ENCODE measurements at regions not wholly inside any gene's neighbourhood (a gene's known extent, or its start where the extent isn't known, plus 50 kb on each side); places are given as distances from the start of the nearest gene placed in this dataset.
"Not testable (repeated sequence)": the region's sequence is repeated elsewhere in the genome, so short reads cannot be mapped to it uniquely, and the experiment has no call there.

DNA sequence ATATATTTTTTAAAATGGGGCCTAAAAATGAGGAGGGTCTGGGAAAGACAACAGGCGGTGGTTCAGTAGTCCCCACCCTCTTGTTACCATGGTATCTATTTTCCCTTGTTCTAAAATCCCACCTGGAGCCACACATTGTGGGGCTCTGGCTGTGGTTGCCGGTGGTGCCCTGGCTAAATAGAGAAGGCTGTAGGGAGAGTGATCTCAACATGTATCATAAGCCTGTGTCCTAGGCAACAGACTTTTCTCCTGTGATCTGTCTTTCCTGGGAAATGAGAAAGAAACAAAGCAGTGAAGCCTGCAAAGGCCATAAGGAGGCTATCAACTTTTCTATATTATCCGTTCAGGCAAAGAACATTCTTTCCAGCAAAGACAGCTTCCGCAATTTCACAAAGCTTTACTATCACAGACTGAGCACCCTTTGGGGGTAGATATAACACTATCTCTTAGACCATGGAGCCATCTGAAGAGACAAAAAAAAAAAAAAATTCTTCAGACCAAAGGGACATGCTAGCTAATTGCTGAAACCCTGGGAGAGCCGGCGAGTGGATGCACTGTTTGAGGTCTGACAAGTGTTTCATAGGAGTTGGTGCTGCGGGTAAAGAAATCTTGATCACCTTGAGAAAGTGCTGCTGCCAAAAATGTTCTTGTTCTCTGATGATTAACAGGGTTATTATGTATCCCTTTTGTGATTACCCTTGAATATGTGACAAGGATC is 879.2 kb upstream of the DDX18 start:
- TF ChIP-seq TAF1 (IDR thresholded peaks at IDR 0.05; ENCODE audit: borderline replicate concordance, low read depth, low read length) (no peak), POLR2A (IDR thresholded peaks at IDR 0.05; ENCODE audit: low read depth, low read length) (no peak), POLR2AphosphoS5 (IDR thresholded peaks at IDR 0.05; ENCODE audit: low read depth, low read length) (no peak)
- DNase-seq (ENCODE audit: insufficient read length) (no peak), FAIRE-seq (no peak)

DNA sequence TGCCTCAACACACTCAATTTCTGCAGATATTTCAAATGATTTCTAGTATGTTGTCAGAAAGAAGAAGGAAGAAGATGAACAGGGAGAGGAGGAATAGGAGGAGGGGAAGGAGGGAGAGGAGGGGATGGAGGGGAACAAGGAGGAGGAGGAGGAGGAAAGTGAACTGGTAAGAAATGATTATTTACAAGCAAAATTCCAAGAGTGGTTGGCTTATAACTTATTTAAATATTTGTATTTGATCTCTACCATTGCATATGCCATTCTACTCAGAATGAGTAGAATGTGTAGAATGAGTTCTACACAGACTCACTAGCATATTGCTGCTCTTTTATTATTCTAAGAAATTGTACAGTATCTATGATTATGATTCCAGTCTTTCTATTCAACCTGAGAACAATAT is 866.2 kb upstream of the DDX18 start:
- no peak for FAIRE-seq
- TF ChIP-seq POLR2AphosphoS5 (IDR thresholded peaks at IDR 0.05; ENCODE audit: low read depth, low read length) (no peak), TAF1 (IDR thresholded peaks at IDR 0.05; ENCODE audit: borderline replicate concordance, low read depth, low read length) (no peak), POLR2A (IDR thresholded peaks at IDR 0.05; ENCODE audit: low read depth, low read length) (no peak)
- DNase-seq (ENCODE audit: insufficient read length): no peak

DNA sequence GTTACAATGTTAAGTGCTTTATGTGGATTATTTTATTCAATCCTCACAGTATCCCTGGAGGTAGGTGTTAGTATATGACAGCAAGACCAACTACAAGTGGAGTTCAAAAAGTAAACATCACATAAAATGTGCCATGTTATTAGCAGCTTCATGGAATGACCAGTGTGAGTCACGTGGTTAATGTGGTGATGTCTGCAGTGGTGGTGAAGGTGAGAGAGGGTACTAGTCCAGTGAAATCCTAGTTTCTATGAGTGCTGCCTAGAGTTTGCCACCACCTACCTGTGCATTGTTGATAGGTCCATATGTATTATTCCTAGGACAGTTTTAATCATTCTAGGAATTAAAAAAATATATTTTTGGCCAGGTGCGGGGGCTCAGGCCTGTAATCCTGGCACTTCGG is 865.2 kb upstream of the DDX18 start:
- TF ChIP-seq TAF1 (IDR thresholded peaks at IDR 0.05; ENCODE audit: borderline replicate concordance, low read depth, low read length) (no peak), POLR2A (IDR thresholded peaks at IDR 0.05; ENCODE audit: low read depth, low read length) (no peak), POLR2AphosphoS5 (IDR thresholded peaks at IDR 0.05; ENCODE audit: low read depth, low read length) (no peak)
- no peak for FAIRE-seq
- DNase-seq (ENCODE audit: insufficient read length): no peak

DNA sequence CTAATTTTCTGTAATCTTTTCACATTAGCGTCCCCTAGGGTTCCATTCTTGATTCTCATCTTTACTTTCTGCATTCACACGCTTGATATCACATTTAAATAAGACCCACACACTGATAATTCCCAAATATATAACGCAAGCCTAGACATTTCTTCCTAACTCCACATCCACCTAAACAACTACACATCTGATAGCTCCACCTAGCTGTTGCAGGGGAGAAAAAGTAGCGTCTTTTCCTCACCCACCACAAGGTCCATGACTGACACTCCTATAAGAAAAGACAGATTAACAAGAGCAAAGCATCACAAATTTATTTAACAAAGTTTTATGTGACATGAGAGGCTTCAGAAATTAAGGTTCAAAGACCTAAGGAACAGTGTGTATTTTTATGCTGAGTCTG is 862.2 kb upstream of the DDX18 start:
- no peak for TF ChIP-seq POLR2A (IDR thresholded peaks at IDR 0.05; ENCODE audit: low read depth, low read length)
- no peak for TF ChIP-seq TAF1 (IDR thresholded peaks at IDR 0.05; ENCODE audit: borderline replicate concordance, low read depth, low read length)
- DNase-seq (ENCODE audit: insufficient read length) (no peak), FAIRE-seq (no peak)

DNA sequence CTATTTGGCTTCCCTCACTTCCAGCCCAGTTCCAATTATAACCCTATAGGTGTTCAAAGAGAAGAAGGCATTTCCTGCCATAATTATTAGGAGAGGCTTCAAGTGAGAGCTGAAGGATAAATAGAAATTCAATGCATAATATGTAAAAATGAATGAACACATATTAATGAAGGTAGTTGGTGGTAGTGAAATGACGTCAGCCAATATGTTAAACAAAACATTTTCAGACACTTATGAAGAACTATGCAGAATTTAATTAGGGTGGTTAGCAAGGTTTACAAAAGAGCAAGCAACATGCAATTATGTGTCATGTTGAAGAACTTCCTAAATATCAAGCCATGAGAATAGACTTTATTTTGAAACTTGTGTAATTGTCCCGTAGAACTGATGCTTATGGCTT is 858.8 kb upstream of the DDX18 start:
- DNase-seq (ENCODE audit: insufficient read length) (no peak), FAIRE-seq (no peak)
- TF ChIP-seq POLR2A (IDR thresholded peaks at IDR 0.05; ENCODE audit: low read depth, low read length) (no peak), POLR2AphosphoS5 (IDR thresholded peaks at IDR 0.05; ENCODE audit: low read depth, low read length) (no peak), TAF1 (IDR thresholded peaks at IDR 0.05; ENCODE audit: borderline replicate concordance, low read depth, low read length) (no peak)

DNA sequence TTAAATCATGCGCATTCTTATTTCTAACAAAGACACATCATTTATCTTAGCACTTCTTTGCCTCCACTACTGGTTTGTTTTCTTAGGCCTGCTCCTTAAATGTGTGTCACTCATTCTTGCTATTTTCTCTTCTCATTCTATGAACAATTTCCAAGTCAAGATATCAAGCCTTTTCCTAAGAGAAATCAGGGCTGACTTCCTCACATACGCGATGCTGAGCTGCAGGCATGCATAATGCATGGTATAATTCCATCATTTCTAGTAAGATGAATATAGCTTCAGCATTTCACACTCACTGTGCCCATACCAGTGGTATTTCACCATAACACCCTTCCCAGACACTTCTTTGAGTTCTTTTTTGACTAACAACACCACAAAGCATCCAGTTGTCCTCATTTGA is 838.9 kb upstream of the DDX18 start:
- DNase-seq (ENCODE audit: insufficient read length): no peak
- TF ChIP-seq POLR2AphosphoS5 (IDR thresholded peaks at IDR 0.05; ENCODE audit: low read depth, low read length): no peak
- no peak for TF ChIP-seq TAF1 (IDR thresholded peaks at IDR 0.05; ENCODE audit: borderline replicate concordance, low read depth, low read length)
- FAIRE-seq: no peak

DNA sequence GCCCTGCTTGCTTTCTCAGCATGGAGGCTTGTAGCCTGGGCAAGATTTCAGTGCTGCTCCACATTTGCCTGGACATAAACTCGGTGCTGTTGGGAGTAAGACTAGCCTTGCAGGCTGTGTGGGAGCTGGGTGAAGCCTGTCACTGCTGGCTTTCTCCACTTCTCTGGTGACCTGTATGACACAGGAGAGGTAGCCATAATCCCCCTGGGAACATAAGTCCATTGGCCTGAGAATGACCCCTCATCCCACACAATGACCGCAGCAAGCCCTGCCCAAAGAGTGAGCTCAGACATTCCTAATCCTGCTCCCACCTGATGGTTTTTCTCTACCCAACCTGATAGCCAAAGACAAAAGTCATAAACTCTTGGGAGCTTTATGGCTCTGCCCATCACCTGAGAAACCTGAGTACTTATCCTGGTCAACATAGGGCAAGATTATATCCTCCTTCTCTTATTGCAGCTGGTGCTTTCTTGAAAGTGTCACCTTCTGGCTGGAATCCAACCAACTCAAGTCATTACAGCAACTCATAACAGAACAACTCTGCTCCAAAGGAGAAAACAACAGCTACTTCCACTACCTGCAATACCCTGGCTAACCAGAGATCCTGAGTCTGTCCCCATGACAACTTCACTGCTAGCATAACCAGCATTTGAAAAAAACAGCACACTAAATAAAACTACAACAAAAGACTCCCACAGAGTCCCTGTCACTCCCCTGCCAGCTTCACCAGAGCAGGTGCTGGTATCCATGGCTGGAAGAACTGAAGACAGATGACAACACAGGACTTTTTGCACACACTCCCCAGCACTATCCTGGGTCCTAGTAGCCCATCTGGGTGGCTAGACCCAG is 834.4 kb upstream of the DDX18 start:
- no peak for TF ChIP-seq TAF1 (IDR thresholded peaks at IDR 0.05; ENCODE audit: borderline replicate concordance, low read depth, low read length)
- TF ChIP-seq POLR2A (IDR thresholded peaks at IDR 0.05; ENCODE audit: low read depth, low read length): no peak
- no peak for TF ChIP-seq POLR2AphosphoS5 (IDR thresholded peaks at IDR 0.05; ENCODE audit: low read depth, low read length)
- DNase-seq (ENCODE audit: insufficient read length) (no peak), FAIRE-seq (no peak)

DNA sequence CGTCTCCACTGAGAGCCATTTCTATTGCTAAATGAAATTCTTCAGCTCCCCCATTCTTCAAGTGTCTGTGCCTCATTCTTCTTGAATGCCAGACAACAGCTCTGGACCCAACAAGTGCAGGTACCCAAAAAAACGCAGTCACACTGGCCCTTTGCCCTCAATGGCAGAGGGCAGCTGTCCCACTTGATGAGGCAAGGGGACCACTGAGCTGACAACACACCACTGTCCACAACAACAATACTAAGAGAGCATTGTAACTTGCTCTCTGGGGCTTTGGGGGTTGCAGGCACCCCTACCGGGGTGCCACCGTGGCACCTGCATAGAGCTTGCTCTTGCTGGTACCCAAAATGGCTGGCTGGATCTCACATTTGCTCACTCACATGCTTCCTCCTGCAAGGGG is 827.0 kb upstream of the DDX18 start:
- FAIRE-seq (no peak), DNase-seq (ENCODE audit: insufficient read length) (no peak)
- TF ChIP-seq POLR2A (IDR thresholded peaks at IDR 0.05; ENCODE audit: low read depth, low read length) (no peak), TAF1 (IDR thresholded peaks at IDR 0.05; ENCODE audit: borderline replicate concordance, low read depth, low read length) (no peak), POLR2AphosphoS5 (IDR thresholded peaks at IDR 0.05; ENCODE audit: low read depth, low read length) (no peak)

DNA sequence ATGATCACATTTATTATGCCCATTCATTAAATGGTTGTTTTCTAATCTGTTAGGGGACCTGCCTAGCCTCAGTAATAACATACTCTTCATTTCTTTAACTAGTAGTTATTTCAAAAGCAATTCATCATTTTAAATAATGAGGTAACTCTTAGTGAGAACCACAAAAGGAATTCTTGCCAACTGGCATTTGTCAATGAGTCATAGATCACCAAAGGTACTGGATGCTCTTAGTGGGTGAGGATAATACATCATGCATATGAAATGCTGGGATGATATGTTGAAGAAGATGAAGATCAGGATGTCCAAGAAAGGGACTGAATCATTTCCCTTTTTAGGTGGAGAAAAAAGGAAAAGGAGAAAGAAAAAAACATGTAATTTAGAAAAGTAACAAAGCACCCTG is 826.2 kb upstream of the DDX18 start:
- FAIRE-seq (no peak), DNase-seq (ENCODE audit: insufficient read length) (no peak)

DNA sequence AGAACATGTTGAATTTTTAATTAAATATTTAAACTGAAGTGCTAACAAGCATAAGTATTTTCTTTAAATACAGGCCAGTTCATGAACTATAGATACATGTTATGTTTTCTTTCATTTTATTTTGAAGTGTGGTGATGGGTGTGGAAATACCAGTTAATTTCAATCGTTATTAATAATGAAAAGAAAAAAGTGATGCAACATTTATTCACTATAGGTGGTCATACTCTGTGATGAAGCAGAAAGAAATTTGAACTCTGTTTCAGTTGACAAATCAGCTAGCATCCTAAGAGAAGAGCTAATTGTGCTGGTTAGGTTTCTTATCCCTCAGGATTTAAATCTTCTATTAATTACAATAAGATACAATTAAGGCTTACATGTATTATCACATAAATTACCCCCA is 795.1 kb upstream of the DDX18 start:
- FAIRE-seq (no peak), DNase-seq (ENCODE audit: insufficient read length) (no peak)
- TF ChIP-seq POLR2A (IDR thresholded peaks at IDR 0.05; ENCODE audit: low read depth, low read length) (no peak), TAF1 (IDR thresholded peaks at IDR 0.05; ENCODE audit: borderline replicate concordance, low read depth, low read length) (no peak), POLR2AphosphoS5 (IDR thresholded peaks at IDR 0.05; ENCODE audit: low read depth, low read length) (no peak)

More for the DNA sequence above, 826.2 kb upstream of the DDX18 start:
- no peak for TF ChIP-seq POLR2A (IDR thresholded peaks at IDR 0.05; ENCODE audit: low read depth, low read length)
- no peak for TF ChIP-seq POLR2AphosphoS5 (IDR thresholded peaks at IDR 0.05; ENCODE audit: low read depth, low read length)
- TF ChIP-seq TAF1 (IDR thresholded peaks at IDR 0.05; ENCODE audit: borderline replicate concordance, low read depth, low read length): no peak

DNA sequence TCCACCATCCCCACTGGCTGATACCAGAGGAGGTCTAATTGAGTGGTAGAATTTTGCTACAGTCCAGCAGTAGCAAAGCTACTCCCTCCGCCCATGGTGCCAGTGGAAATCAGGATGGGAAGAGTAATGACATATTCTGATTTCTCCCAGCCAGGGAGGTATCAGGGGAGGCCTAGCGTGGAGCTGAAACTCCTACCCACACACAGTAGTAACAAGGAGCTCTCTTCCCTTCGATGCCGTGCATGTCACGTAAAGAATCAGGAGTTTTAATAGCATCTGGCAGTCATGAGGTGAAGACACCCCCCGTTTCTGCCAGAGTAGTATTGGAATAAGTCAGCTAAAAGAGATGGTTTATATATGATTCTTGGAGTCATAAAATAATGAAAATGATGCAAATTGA is 786.8 kb upstream of the DDX18 start:
- TF ChIP-seq TAF1 (IDR thresholded peaks at IDR 0.05; ENCODE audit: borderline replicate concordance, low read depth, low read length) (no peak), POLR2AphosphoS5 (IDR thresholded peaks at IDR 0.05; ENCODE audit: low read depth, low read length) (no peak), POLR2A (IDR thresholded peaks at IDR 0.05; ENCODE audit: low read depth, low read length) (no peak)
- FAIRE-seq: no peak
- no peak for DNase-seq (ENCODE audit: insufficient read length)

DNA sequence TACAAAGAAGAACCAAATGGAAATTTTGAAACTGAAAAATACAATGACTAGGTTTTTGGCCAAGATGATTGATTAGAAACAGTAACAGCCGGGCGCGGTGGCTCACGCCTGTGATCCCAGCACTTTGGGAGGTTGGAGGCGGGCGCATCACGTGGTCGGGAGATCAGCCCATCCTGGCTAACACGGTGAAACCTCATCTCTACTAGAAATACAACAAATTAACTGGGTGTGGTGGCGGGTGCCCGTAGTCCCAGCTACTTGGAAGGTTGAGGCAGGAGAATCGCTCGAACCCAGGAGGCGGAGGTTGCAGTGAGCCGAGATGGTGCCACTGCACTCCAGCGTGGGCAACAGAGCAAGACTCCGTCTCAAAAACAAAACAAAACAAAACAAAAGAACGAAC is 785.8 kb upstream of the DDX18 start:
- not testable (repeated sequence) for FAIRE-seq; DNase-seq (ENCODE audit: insufficient read length)
